ENCODE measurements at regions not wholly inside any gene's neighbourhood (a gene's known extent, or its start where the extent isn't known, plus 50 kb on each side); places are given as distances from the start of the nearest gene placed in this dataset.

DNA sequence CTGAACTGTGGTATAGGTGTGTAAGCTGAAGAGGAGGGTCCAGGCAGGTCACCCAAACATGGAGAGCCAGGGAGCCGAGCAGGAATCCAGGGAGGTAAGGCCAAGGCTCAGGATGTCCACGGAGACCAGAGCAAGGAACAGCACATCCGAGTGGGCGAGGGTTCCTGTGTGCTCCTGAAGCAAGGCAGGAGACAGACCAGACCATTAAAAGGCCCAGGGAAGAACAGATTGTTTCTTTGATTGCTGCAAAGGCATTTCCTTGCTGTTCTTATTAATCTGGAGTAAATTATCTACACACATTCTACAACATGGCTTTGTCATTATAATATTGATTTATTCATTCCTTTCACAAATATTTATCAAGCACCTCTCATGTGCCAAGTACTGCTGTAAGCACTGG is 50.1 kb upstream of the SPTBN1 start:
- Mint-ChIP-seq H3K9me3 (no peaks in the 10 kb centered on the region), H3K4me3 (no peak overlapping the region), H3K27ac (no peak overlapping the region), H3K4me1 (peaks cover 5% of the 10 kb centered on the region), H3K36me3 (no peaks in the 10 kb centered on the region), H3K27me3 (peaks cover 48% of the 10 kb centered on the region)
- no peak for ATAC-seq

Data from stimulated activated memory B cell treated with anti-CD40 and anti-IgM and Interleukin-4, amounts not matched to agents 10 μg/mL and 1 μg/mL and 100 μg/mL, for 72 hours (primary cell).